Sigmoid colon (tissue), 6 donors: ENCODE measurements at regions not wholly inside any gene's neighbourhood (a gene's known extent, or its start where the extent isn't known, plus 50 kb on each side); places are given as distances from the start of the nearest gene placed in this dataset.

ENCODE experiments used
- DNase-seq: peaks from one replicate; pipeline ENCODE4 v3.0.0-alpha.2; 2019
- H3K27ac ChIP-seq, 4 donors: fragments of 200-600 bp; sonication (generic); one replicate each; pipeline ENCODE4 v1.5.1; 2016 to 2019; ENCODE audit warnings: mild to moderate bottlenecking in 1 of 4
- H3K27me3 ChIP-seq, 3 donors: fragments of 200-600 bp; sonication (generic); one replicate each; pipeline ENCODE4 v1.5.1; 2019; ENCODE audit warnings: mild to moderate bottlenecking in 1 of 3
- H3K36me3 ChIP-seq, 4 donors: fragments of 200-600 bp; sonication (generic); one replicate each; pipeline ENCODE4 v1.5.1; 2016 to 2019
- H3K4me1 ChIP-seq, 4 donors: fragments of 200-600 bp; sonication (generic); one replicate each; pipeline ENCODE4 v1.5.1; 2017 to 2019
- H3K4me3 ChIP-seq, 4 donors: fragments of 200-600 bp; sonication (generic); one replicate each; pipeline ENCODE4 v1.5.1; 2017 to 2019; ENCODE audit warnings: mild to moderate bottlenecking in 2 of 4, moderate library complexity in 1 of 4
- H3K9me3 ChIP-seq, 4 donors: fragments of 200-600 bp in 3 of 4; sonication (generic) in 3 of 4; one replicate each; pipeline versions ENCODE4 v1.5.1 to v1.6.1; 2013 to 2019
- CTCF ChIP-seq, 4 experiments: fragments of 450-650 bp in 3 of 4; fragments of 200-600 bp in 1 of 4; IDR thresholded peaks; one replicate each; pipeline ENCODE4 v1.5.1; 2016 to 2019; ENCODE audit warnings: antibody characterized with exemption in 4 of 4, mild to moderate bottlenecking in 3 of 4, moderate library complexity in 2 of 4
- EP300 ChIP-seq, 4 donors: sonication (generic); formaldehyde crosslinking; IDR thresholded peaks; one replicate each; pipeline ENCODE4 v1.6.1; 2017; ENCODE audit warnings: antibody characterized with exemption in 4 of 4
- POLR2A ChIP-seq, 2 donors: fragments of 450-650 bp; IDR thresholded peaks; one replicate each; pipeline ENCODE4 v1.6.1; 2016; ENCODE audit warnings: antibody characterized with exemption in 2 of 2, mild to moderate bottlenecking in 2 of 2, moderate library complexity in 2 of 2
- POLR2AphosphoS5 ChIP-seq, 4 donors: sonication (generic); formaldehyde crosslinking; IDR thresholded peaks; one replicate each; pipeline ENCODE4 v1.6.1; 2017; ENCODE audit warnings: antibody characterized with exemption in 4 of 4
- WGBS, 2 donors: extraction: QIAGEN DNeasy Blood & Tissue Kit; methylation state at CpG; one replicate each; pipeline ENCODE4 v1.1.7; 2013; 5-methylcytosine and 5-hydroxymethylcytosine counted together
- intact Hi-C: fragments of 100-400 bp; cut with DNase I; formaldehyde crosslinking; loops from one replicate; pipeline ENCODE4 v1.15.1; 2023
- donor health status: healthy with polysubstance abuse.
- donor health status: healthy.

DNA sequence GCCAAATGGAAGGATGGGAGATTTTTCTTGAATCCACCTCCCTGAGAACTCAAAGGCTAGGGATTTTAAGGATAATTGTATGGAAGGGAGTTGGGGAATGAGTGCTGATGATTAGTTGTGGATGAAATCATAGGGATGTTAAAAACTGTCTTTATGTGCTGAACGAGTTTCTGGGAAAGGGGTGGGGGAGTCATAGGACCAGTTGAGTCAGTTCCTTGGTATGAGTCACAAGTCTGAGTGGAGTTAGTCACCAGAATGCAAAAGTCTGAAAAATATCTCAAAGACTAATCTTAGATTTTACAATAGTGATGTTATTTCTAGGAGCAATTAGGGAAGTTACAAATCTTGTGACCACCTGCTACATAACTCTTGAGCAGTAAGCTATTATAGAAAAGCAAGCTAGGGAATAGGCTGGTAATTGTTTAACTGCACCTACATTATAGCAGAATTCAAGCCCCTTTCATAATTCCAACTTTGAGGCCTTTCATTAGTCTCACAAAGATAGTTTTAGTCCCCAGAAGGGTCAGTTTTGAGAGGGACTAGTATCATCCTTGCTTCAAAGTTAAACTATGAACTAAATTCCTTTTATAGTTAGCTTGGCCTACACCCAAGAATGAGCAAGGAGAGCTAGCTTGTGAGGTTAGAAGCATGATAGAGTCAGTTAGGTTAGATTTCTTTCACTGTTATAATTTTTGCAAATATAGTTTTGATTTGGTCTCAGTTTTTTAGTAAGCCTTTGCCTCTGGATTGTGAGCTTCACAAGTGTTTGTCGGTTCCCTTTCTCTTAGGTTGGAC, 668.0 kb downstream of the ETS1 start:
- no peaks in the 10 kb centered on the region for H3K27me3 ChIP-seq
- 81 to 84% methylated on average over 2 of the region's 2 CpGs for WGBS, 2 donors
- no peaks in the 10 kb centered on the region for H3K4me1 ChIP-seq
- H3K36me3 ChIP-seq, result no peaks in the 10 kb centered on the region
- intact Hi-C loops, result no loop called here
- no peak overlapping the region for H3K27ac ChIP-seq
- no peaks in the 10 kb centered on the region for H3K9me3 ChIP-seq
- H3K4me3 ChIP-seq, result no peak overlapping the region
- no peak for TF ChIP-seq POLR2A (IDR thresholded peaks at IDR 0.05)
- TF ChIP-seq EP300 (IDR thresholded peaks at IDR 0.05), result no peak
- TF ChIP-seq POLR2AphosphoS5 (IDR thresholded peaks at IDR 0.05), result no peak
- no peak for TF ChIP-seq CTCF (IDR thresholded peaks at IDR 0.05)
- no peak for DNase-seq

GRCh38 chr11:127902382-127902781, 685.0 kb downstream of the ETS1 start:
- no peaks in the 10 kb centered on the region for H3K27me3 ChIP-seq
- DNase-seq, result no peak
- H3K9me3 ChIP-seq, result peaks cover 0 to 8% (median 2%) of the 10 kb centered on the region in 4 donors
- no peaks in the 10 kb centered on the region for H3K36me3 ChIP-seq
- TF ChIP-seq POLR2AphosphoS5 (IDR thresholded peaks at IDR 0.05), result no peak
- no peak for TF ChIP-seq CTCF (IDR thresholded peaks at IDR 0.05)
- no peak for TF ChIP-seq POLR2A (IDR thresholded peaks at IDR 0.05)
- no peak for TF ChIP-seq EP300 (IDR thresholded peaks at IDR 0.05)
- intact Hi-C loops, result no loop called here
- H3K4me3 ChIP-seq, result no peak overlapping the region
- H3K27ac ChIP-seq, result no peak overlapping the region
- H3K4me1 ChIP-seq, result no peaks in the 10 kb centered on the region

DNA sequence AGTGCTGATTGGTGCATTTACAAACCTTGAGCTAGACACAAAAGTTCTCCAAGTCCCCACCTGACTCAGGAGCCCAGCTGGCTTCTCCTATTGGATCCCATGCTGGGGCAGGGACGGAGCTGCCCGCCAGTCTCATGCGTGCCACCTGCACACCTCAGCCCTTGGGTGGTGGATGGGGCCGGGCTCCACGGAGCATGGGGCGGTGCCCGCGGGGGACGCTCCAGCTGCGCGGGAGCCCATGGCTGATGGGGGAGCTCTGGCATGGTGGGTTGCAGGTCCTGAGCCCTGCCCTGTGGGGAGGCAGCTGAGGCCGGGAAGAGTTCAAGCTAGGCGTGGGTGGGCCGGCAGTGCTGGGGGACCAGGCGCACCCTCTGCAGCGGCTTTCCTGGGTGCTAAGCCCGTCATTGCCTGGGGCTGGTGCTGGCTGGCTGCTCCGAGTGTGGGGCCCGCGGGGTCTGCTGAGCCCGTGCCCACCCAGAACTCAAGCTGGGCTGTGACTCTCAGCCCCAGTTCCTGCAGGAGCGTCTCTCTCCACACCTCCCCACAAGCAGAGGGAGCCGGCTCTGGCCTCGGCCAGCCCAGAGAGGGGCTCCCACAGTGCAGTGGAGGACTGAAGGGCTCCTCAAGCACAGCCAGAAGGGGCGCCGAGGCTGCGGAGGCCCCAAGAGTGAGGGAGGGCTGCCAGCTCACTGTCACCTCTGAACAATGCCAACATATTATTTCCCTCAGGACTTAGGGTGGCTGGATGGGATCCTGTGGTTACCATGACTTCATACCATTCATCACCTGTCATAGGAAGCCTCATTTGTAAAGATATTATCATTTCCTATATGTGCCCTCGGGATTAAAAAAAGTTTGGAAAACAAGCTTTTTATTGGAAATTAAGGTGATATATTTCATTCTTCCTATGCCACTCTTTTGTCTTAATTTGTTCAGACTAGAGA, 688.7 kb downstream of the ETS1 start:
- H3K27me3 ChIP-seq, result no peaks in the 10 kb centered on the region
- no peaks in the 10 kb centered on the region for H3K4me1 ChIP-seq
- no peak overlapping the region for H3K4me3 ChIP-seq
- intact Hi-C loops, result no loop called here
- H3K27ac ChIP-seq, result no peak overlapping the region
- TF ChIP-seq POLR2A (IDR thresholded peaks at IDR 0.05) (no peak), EP300 (IDR thresholded peaks at IDR 0.05) (no peak), CTCF (IDR thresholded peaks at IDR 0.05) (no peak), POLR2AphosphoS5 (IDR thresholded peaks at IDR 0.05) (no peak)
- no peaks in the 10 kb centered on the region for H3K36me3 ChIP-seq
- no peak for DNase-seq
- 97% methylated on average over 28 of the region's 28 CpGs for WGBS, 2 donors
- H3K9me3 ChIP-seq, result peaks cover 0 to 8% (median 2%) of the 10 kb centered on the region in 4 donors

DNA sequence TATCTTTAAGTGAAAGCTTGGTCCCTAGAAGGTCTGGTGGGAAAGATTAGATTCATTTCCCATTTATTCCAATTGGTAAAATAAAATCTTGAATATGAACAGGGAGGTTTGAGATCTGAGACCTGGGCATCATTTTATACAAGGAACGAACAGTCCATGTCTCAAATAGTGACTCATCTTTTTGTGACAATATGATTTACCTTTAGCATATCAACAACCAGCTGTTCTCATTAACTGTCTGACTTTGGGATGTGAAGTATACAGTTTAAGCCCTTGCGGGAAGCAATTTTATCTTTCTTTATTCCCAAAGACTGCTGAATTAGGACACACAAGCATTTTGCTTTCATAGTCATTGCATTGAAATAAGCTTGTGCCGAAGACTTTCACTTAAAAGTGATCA, 691.6 kb downstream of the ETS1 start:
- intact Hi-C loops, result no loop called here
- H3K4me1 ChIP-seq, result no peaks in the 10 kb centered on the region
- no peaks in the 10 kb centered on the region for H3K27me3 ChIP-seq
- H3K36me3 ChIP-seq, result no peaks in the 10 kb centered on the region
- DNase-seq, result no peak
- no peak overlapping the region for H3K27ac ChIP-seq
- 77 to 80% methylated on average over 3 of the region's 3 CpGs for WGBS, 2 donors
- no peak overlapping the region for H3K4me3 ChIP-seq
- TF ChIP-seq POLR2A (IDR thresholded peaks at IDR 0.05) (no peak), EP300 (IDR thresholded peaks at IDR 0.05) (no peak), POLR2AphosphoS5 (IDR thresholded peaks at IDR 0.05) (no peak), CTCF (IDR thresholded peaks at IDR 0.05) (no peak)
- H3K9me3 ChIP-seq, result peaks cover 0 to 8% (median 2%) of the 10 kb centered on the region in 4 donors
